Keratinocyte (primary cell): ENCODE measurements at regions not wholly inside any gene's neighbourhood (a gene's known extent, or its start where the extent isn't known, plus 50 kb on each side); places are given as distances from the start of the nearest gene placed in this dataset.

Experiments
- DNase-seq: peaks from one replicate; pipeline ENCODE4 v3.0.0-alpha.2; 2011; ENCODE audit warnings: low read depth, missing footprints, low spot score
- FAIRE-seq: peaks from 2 replicates; lab custom pipeline; 2011; peaks lifted over from hg19 to GRCh38; lab: Jason Lieb, UNC
- H2AFZ ChIP-seq: 2 replicates; pipeline ENCODE4 v1.6.0; 2012; ENCODE audit warnings: low read length, control low read depth, inconsistent platforms; ENCODE audit not compliant: control insufficient read depth
- H3K27ac ChIP-seq: 2 replicates; pipeline ENCODE4 v1.5.1; 2011; ENCODE audit warnings: low read length; ENCODE audit not compliant: control insufficient read depth, insufficient read depth
- H3K27me3 ChIP-seq: 3 replicates; pipeline ENCODE4 v1.6.0; 2011; ENCODE audit warnings: low read length; ENCODE audit not compliant: control insufficient read depth, insufficient read depth; ENCODE audit errors: extremely low read depth
- H3K36me3 ChIP-seq, 2 experiments: 2 replicates in 1 of 2; 3 replicates in 1 of 2; pipeline ENCODE4 v1.5.1; 2011; ENCODE audit warnings: low read length in 2 of 2, mild to moderate bottlenecking in 1 of 2; ENCODE audit not compliant: control insufficient read depth in 2 of 2, insufficient read depth in 2 of 2; ENCODE audit errors: extremely low read depth in 1 of 2
- H3K4me1 ChIP-seq: 3 replicates; pipeline ENCODE4 v1.5.1; 2011; ENCODE audit warnings: low read length; ENCODE audit not compliant: control insufficient read depth, insufficient read depth; ENCODE audit errors: extremely low read depth
- H3K4me2 ChIP-seq: 3 replicates; pipeline ENCODE4 v1.6.0; 2011; ENCODE audit warnings: low read depth, low read length; ENCODE audit not compliant: control insufficient read depth, insufficient read depth; ENCODE audit errors: extremely low read depth
- H3K4me3 ChIP-seq, 3 experiments: fragments of 200-600 bp in 1 of 3; sonication (generic) in 1 of 3; 2 replicates in 2 of 3; 3 replicates in 1 of 3; pipeline ENCODE4 v1.5.1; 2011 to 2016; ENCODE audit warnings: low read length in 3 of 3, mild to moderate bottlenecking in 3 of 3, control low read depth in 2 of 3, inconsistent platforms in 1 of 3, low read depth in 1 of 3, mixed read lengths in 1 of 3, mixed run types in 1 of 3, moderate library complexity in 1 of 3; ENCODE audit not compliant: control insufficient read depth in 2 of 3, insufficient read depth in 2 of 3; ENCODE audit errors: extremely low read depth in 1 of 3
- H3K79me2 ChIP-seq: 2 replicates; pipeline ENCODE4 v1.6.0; 2012; ENCODE audit warnings: low read length; ENCODE audit not compliant: control insufficient read depth, insufficient read depth
- H3K9ac ChIP-seq: 3 replicates; pipeline ENCODE4 v1.6.0; 2011; ENCODE audit warnings: low read length; ENCODE audit not compliant: control insufficient read depth, insufficient read depth; ENCODE audit errors: extremely low read depth
- H3K9me1 ChIP-seq: 3 replicates; pipeline ENCODE4 v1.6.0; 2011; ENCODE audit warnings: low read length; ENCODE audit not compliant: control insufficient read depth, insufficient read depth; ENCODE audit errors: extremely low read depth
- H3K9me3 ChIP-seq: 2 replicates; pipeline ENCODE4 v1.5.1; 2012; ENCODE audit warnings: low read depth, low read length; ENCODE audit not compliant: control insufficient read depth
- H4K20me1 ChIP-seq: 3 replicates; pipeline ENCODE4 v1.6.0; 2011; ENCODE audit warnings: low read length; ENCODE audit not compliant: control insufficient read depth, insufficient read depth; ENCODE audit errors: extremely low read depth
- CTCF ChIP-seq, 3 experiments: IDR thresholded peaks in 1 of 3; conservative IDR thresholded peaks in 1 of 3; optimal IDR thresholded peaks in 1 of 3; 2 replicates in 2 of 3; 3 replicates in 1 of 3; pipeline versions ENCODE3 to v1.5.1; 2011; ENCODE audit warnings: low read length in 3 of 3, mild to moderate bottlenecking in 3 of 3, moderate library complexity in 2 of 3, control low read depth in 1 of 3, inconsistent platforms in 1 of 3; ENCODE audit not compliant: insufficient read depth in 2 of 3; ENCODE audit errors: extremely low read depth in 1 of 3
- EZH2 ChIP-seq: IDR thresholded peaks from one replicate; pipeline ENCODE4 v1.6.1; 2012; ENCODE audit warnings: inconsistent platforms, mild to moderate bottlenecking, low read length, moderate library complexity
- dilution Hi-C: fragments of 300-500 bp; cut with MboI; formaldehyde crosslinking; loops from one replicate; pipeline ENCODE4 v1.7.0; 2020; ENCODE audit warnings: low sequenced_read_pairs; ENCODE audit not compliant: extremely low pct_ligation_motif_present

- no peak overlapping the region for H2AFZ ChIP-seq
- no peaks in the 10 kb centered on the region for H4K20me1 ChIP-seq
- DNase-seq (no peak), FAIRE-seq (no peak)
- no peak overlapping the region for H3K4me3 ChIP-seq
- no peak for TF ChIP-seq CTCF (optimal IDR thresholded peaks at IDR 0.05 in 1 of 3, IDR thresholded peaks at IDR 0.05 in 1 of 3, conservative IDR thresholded peaks at IDR 0.05 in 1 of 3; ENCODE audit: extremely low read depth in 1 of 3, insufficient read depth in 2 of 3, low read length in 3 of 3)
- dilution Hi-C loops, result no loop called here
- H3K9me3 ChIP-seq, result no peaks in the 10 kb centered on the region
- no peaks in the 10 kb centered on the region for H3K27me3 ChIP-seq
- no peaks in the 10 kb centered on the region for H3K79me2 ChIP-seq
- no peak overlapping the region for H3K27ac ChIP-seq
- no peaks in the 10 kb centered on the region for H3K4me1 ChIP-seq
- no peak overlapping the region for H3K9ac ChIP-seq
- no peak overlapping the region for H3K4me2 ChIP-seq
- no peaks in the 10 kb centered on the region for H3K36me3 ChIP-seq
- H3K9me1 ChIP-seq, result no peaks in the 10 kb centered on the region
Measured at GRCh38 chr16:9434659-9435058, 343.2 kb downstream of the HAPSTR1 start.

- Histone ChIP-seq H3K9ac (no peak overlapping the region), H3K4me1 (no peaks in the 10 kb centered on the region), H3K4me2 (no peak overlapping the region), H3K27me3 (no peaks in the 10 kb centered on the region), H3K36me3 (no peaks in the 10 kb centered on the region), H3K79me2 (no peaks in the 10 kb centered on the region), H3K9me1 (no peaks in the 10 kb centered on the region), H3K4me3 (no peak overlapping the region), H3K9me3 (no peaks in the 10 kb centered on the region), H2AFZ (no peak overlapping the region), H3K27ac (no peak overlapping the region), H4K20me1 (no peaks in the 10 kb centered on the region)
- TF ChIP-seq EZH2 (no peak), CTCF (optimal IDR thresholded peaks at IDR 0.05 in 1 of 3, IDR thresholded peaks at IDR 0.05 in 1 of 3, conservative IDR thresholded peaks at IDR 0.05 in 1 of 3; ENCODE audit: extremely low read depth in 1 of 3, insufficient read depth in 2 of 3, low read length in 3 of 3) (no peak)
- FAIRE-seq, result no peak
- no peak for DNase-seq
- dilution Hi-C loops, result no loop called here
Measured at GRCh38 chr16:9436175-9436574, 344.7 kb downstream of the HAPSTR1 start.
